NCI-H1694 treated with DMSO at 0.1 percent for 48 hours (cell line): ENCODE measurements at regions not wholly inside any gene's neighbourhood (a gene's known extent, or its start where the extent isn't known, plus 50 kb on each side); places are given as distances from the start of the nearest gene placed in this dataset.
A peak's percentile ranks its signal among the peaks of the same experiment; 100 is the strongest.

Source experiments
- DNase-seq: peaks from one replicate; lab custom pipeline; 2025; lab: John Stamatoyannopoulos, UW

GRCh38 chr21:24220446-24220845 lies 1386.8 kb downstream of the MRPL39 start:
- DNase-seq: no peak

GRCh38 chr21:24217151-24217550 lies 1390.1 kb downstream of the MRPL39 start:
- DNase-seq: no peak

GRCh38 chr21:24210130-24210529 lies 1397.2 kb downstream of the MRPL39 start:
- no peak for DNase-seq

DNA sequence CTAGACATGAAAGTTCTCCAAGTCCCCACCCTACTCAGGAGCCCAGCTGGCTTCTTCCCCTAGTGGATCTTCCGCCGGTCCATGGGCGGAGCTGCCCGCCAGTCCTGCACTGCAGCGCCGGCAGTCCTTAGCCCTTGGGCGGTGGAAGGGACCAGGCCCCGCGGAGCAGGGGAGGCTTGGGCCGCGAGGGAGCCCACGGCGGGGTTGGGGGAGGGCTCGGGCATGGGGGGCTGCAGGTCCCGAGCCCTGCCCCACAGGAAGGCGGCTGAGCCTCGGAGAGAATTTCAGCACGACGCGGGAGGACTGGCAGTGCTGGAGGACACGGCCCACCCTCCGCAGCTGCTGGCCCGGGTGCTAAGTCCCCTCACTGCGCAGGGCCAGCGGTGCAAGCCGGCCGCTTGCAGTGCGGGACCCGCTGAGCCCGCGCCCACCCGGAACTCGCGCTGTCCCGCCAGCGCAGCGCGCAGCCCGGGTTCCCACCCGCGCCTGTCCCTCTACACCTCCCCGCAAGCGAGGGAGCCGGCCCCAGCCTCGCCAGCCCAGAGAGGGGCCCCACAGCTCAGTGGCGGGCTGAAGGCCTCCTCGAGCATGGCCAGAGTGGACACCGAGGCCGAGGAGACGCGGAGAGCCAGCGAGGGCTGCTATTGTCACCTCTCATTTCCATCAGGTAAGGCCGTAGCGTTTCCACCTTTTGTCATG lies 1398.6 kb downstream of the MRPL39 start:
- no peak for DNase-seq

GRCh38 chr21:24205319-24205718 lies 1402.0 kb downstream of the MRPL39 start:
- no peak for DNase-seq

DNA sequence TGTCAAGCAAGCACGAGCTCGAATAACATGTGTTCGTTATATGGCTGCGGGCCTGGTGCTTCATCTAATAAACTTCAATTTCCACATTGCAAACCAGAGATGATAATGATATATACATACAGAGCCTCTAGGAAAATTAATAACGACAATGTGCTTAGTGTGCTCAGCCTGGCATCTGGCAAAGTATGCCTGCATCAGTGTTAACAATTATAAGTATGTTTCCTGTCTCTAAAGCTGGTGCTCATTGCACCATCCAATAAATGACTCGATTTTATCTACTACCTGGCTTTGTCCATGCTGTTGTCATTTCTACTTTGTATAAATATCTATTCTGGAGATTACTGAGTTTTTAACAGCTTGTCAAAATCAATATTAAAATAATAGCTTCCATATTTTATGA lies 1402.6 kb downstream of the MRPL39 start:
- DNase-seq: peak; percentile 53

DNA sequence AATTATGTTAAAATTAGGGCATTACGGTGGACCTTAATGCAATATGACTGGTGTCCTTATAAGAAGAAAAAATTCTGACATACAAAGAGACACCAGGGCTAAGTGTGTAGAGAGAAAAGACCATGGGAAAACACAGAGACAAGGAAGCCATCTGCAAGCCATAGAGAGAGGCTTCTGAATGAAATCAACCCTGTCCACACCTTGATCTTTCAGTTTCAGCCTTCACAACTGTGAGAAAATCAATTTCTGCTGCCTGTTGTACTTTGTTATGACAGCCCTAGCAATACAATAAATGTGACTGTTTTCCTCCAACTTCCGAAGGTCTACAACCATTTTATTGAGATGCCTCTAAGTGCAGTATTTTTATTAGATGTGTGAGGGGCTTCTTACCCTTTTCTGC lies 1407.2 kb downstream of the MRPL39 start:
- DNase-seq: no peak

GRCh38 chr21:24197923-24198322 lies 1409.4 kb downstream of the MRPL39 start:
- DNase-seq: no peak

GRCh38 chr21:24197132-24197643 lies 1410.1 kb downstream of the MRPL39 start:
- DNase-seq: no peak

- no peak for DNase-seq
Observed at GRCh38 chr21:24188506-24188905, 1418.8 kb downstream of the MRPL39 start.

GRCh38 chr21:24183077-24183476 lies 1424.2 kb downstream of the MRPL39 start:
- no peak for DNase-seq

DNA sequence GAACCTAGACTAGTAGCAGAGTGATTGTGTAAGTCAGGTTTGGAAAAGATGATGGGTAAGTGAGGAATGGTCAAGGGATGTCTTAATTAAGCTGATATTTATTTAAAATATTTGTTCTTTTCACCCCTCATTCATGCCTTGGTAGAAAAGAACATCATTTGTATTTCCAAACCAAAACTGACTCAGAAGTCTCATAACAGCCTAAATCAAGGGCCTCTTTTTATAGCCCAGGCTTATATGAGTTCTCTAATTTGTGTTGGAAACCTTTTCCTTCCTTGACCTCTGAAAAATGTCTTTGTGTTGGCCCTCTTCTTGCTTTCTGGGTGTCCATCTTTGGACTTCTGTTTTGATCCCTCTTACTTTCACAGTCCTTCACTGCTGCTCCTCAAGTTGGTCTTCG lies 1428.2 kb downstream of the MRPL39 start:
- no peak for DNase-seq

DNA sequence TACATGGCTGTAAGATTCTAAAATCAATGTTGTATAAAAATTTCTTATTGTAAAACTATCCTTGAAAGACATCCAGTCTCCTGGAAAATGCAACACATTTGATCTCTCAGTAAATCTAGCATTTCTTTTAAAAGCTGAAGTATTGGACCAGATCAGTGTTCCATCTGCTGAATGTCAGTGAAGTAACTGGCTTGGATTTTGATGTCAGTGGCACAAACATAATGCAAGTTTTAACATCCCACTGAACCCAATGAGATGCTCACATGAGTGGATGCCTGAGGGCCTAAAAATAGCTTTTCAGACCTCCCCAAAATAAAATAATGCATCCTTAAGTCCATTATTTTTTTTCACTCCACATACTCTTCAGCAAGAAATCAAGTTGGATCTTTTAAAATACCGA lies 1432.2 kb downstream of the MRPL39 start:
- DNase-seq: no peak

- no peak for DNase-seq
Observed at GRCh38 chr21:24171736-24172135, 1435.5 kb downstream of the MRPL39 start.

DNA sequence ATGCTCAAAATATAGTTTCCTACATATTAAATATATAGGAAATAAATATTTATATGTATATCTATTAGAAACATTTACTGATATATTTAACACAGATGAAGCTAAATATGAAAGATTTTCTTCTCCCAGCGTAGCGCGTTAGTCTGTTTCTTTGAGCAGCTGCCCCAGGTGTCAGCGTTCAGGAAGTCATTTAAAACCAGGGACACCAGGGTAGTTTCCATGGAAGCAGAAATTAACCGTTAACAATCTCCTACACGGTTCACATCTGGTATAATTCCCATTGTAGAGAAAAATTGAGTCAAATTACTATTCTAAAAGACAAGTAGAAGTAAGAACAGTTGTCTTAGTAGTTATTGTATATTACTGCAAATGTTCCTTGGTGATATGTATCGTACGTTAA lies 1443.7 kb downstream of the MRPL39 start:
- DNase-seq: no peak

GRCh38 chr21:24160528-24160927 lies 1446.8 kb downstream of the MRPL39 start:
- no peak for DNase-seq

- DNase-seq: peak; percentile 39
Observed at GRCh38 chr21:24153137-24153536, 1454.1 kb downstream of the MRPL39 start.

DNA sequence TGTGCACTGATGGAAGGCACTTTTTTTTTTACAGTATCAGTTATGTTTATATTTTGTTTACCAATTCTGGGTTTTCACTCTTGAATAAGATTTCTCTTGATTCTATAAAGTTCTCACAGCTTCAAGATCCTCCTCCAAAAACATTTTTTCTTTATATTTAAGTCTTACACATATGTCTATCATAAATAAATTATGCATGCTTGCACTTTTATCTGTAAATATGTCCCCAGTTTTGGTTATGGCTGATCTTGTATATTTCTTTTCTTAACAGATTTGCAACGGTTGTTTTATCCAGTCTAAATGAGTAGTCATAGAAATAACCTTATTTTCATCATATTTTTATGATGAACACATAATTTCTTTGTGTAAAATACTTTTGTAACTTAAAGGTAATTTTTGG lies 1456.5 kb downstream of the MRPL39 start:
- no peak for DNase-seq

GRCh38 chr21:24148461-24148860 lies 1458.8 kb downstream of the MRPL39 start:
- no peak for DNase-seq

GRCh38 chr21:24147674-24148073 lies 1459.6 kb downstream of the MRPL39 start:
- DNase-seq: no peak

- DNase-seq: no peak
Observed at GRCh38 chr21:24131056-24131455, 1476.2 kb downstream of the MRPL39 start.

GRCh38 chr21:24127651-24128050 lies 1479.6 kb downstream of the MRPL39 start:
- DNase-seq: no peak

- no peak for DNase-seq
Observed at GRCh38 chr21:24123785-24124184, 1483.5 kb downstream of the MRPL39 start.
